BE2C (cell line): ENCODE measurements at regions not wholly inside any gene's neighbourhood (a gene's known extent, or its start where the extent isn't known, plus 50 kb on each side); places are given as distances from the start of the nearest gene placed in this dataset.

Experiments used
- DNase-seq: peaks from one replicate; pipeline ENCODE4 v3.0.0-alpha.2; 2020
- H3K27me3 ChIP-seq: fragments of 250-450 bp; sonication (Bioruptor Pico); 2 replicates; pipeline ENCODE4 v1.5.1; 2020; ENCODE audit warnings: mild to moderate bottlenecking
- H3K36me3 ChIP-seq: fragments of 250-450 bp; sonication (Bioruptor Pico); 2 replicates; pipeline ENCODE4 v1.5.1; 2020; ENCODE audit warnings: mild to moderate bottlenecking
- H3K4me1 ChIP-seq: fragments of 250-450 bp; sonication (Bioruptor Pico); 2 replicates; pipeline ENCODE4 v1.5.1; 2020
- H3K4me3 ChIP-seq: 2 replicates; pipeline ENCODE4 v1.5.1; 2011; ENCODE audit warnings: low read depth, low read length
- H3K9me3 ChIP-seq: fragments of 250-450 bp; sonication (Bioruptor Pico); 2 replicates; pipeline ENCODE4 v1.5.1; 2020
- TF ChIP-seq, protein P1 (sequence below): IDR thresholded peaks from 2 replicates; pipeline ENCODE4 v1.5.1; 2012; ENCODE audit warnings: mild to moderate bottlenecking, low read depth, low read length

DNA sequence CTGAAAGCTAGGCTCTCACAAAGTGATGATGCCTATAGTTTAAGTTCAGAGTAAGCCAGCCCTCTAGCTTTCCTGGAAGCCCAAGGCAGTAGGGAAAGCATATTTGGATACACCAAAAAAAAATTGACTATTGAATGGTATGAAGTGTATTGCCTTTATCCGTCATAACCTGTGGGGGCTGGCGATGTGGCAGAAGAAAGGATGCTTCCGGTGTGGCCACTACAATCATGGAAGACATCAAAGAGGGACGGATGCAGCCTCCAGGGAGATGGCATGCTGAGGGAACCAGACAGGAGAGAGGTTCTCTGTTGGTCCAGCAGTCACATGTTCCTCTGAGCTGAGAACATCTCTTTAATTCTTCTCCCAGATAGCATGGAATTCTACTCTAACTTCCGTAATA, 170.3 kb downstream of the TMEM18 start:
- no peak for DNase-seq
- H3K4me1 ChIP-seq: no peaks in the 10 kb centered on the region
- TF ChIP-seq, protein P1, sequence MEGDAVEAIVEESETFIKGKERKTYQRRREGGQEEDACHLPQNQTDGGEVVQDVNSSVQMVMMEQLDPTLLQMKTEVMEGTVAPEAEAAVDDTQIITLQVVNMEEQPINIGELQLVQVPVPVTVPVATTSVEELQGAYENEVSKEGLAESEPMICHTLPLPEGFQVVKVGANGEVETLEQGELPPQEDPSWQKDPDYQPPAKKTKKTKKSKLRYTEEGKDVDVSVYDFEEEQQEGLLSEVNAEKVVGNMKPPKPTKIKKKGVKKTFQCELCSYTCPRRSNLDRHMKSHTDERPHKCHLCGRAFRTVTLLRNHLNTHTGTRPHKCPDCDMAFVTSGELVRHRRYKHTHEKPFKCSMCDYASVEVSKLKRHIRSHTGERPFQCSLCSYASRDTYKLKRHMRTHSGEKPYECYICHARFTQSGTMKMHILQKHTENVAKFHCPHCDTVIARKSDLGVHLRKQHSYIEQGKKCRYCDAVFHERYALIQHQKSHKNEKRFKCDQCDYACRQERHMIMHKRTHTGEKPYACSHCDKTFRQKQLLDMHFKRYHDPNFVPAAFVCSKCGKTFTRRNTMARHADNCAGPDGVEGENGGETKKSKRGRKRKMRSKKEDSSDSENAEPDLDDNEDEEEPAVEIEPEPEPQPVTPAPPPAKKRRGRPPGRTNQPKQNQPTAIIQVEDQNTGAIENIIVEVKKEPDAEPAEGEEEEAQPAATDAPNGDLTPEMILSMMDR: no peak
- H3K9me3 ChIP-seq: no peaks in the 10 kb centered on the region
- H3K36me3 ChIP-seq: no peaks in the 10 kb centered on the region
- no peak overlapping the region for H3K4me3 ChIP-seq
- H3K27me3 ChIP-seq: no peaks in the 10 kb centered on the region

DNA sequence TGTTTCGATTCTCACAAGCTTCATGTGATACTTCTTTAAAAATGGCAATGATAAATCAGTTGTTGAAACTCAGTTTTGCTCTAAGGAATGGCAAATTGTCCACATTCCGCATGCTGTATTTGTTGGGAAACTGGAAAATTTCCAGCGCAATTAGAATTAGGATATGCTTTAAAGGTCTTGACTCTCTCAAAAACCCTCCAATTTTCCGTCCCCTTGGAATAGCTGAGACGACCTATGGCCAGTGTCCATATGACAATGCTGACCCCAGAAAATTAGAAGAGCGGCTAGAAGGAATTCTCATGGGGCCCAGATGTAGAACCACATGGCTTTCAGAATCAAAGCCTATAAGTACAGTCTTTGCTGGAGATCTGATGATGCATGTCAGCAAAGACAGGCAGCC, 170.8 kb downstream of the TMEM18 start:
- Histone ChIP-seq H3K27me3 (no peaks in the 10 kb centered on the region), H3K36me3 (no peaks in the 10 kb centered on the region), H3K4me3 (no peak overlapping the region), H3K9me3 (no peaks in the 10 kb centered on the region), H3K4me1 (no peaks in the 10 kb centered on the region)
- DNase-seq: no peak
- TF ChIP-seq, protein P1: no peak

DNA sequence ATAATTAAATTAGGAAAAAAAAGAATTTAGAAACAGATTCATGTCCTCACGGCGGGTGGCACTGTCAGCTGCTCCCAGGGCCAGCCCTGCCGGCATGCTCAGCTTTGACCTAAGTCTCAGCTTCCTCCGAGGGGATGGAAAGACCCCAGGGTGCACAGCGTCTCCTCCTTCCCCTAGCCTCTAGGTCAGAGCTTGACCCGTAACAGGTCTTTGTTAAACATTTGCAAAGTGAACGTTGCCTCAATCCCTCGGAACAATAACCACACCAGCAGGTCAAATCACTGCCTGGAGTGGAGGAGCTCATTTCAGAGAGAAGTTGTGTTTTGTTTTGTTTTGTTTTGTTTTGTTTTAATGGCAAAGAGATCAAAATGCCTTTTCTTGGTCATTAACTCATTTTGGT, 171.3 kb downstream of the TMEM18 start:
- TF ChIP-seq, protein P1: no peak
- DNase-seq: no peak
- Histone ChIP-seq H3K4me1 (no peaks in the 10 kb centered on the region), H3K36me3 (no peaks in the 10 kb centered on the region), H3K27me3 (no peaks in the 10 kb centered on the region), H3K9me3 (no peaks in the 10 kb centered on the region), H3K4me3 (no peak overlapping the region)

DNA sequence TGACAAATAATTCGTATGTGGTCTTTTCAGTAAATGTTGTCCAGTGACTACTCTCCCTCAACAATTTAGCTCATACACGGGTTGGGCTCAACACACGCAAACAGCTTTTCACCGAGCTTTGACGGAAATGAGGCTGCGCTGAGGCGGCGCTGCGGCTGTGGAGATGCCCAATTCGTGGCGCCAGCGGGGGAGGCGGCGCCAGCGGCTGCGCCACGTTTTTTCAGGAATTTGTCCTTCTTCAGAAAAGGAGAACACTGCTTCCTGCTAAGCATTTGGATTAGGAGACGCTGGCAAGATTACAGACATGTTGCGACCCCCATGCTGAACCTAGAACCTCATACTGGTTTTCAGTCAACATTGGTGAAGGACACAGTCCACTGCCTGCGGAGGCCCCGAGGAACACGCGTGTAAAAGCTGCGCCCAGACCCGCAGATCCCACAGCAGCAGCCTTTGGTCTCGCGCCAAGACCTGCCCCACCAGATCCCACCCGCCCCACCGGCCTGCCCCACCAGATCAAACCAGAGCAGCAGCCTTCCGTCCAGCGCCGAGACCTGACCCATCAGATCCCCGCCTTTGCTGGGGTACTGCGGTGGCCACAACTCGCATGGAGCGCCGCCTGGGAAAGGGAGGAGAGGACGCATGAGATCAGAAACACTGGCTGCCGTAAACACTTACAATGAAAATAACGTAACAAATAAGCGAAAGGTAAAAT, 173.8 kb downstream of the TMEM18 start:
- no peak for DNase-seq

DNA sequence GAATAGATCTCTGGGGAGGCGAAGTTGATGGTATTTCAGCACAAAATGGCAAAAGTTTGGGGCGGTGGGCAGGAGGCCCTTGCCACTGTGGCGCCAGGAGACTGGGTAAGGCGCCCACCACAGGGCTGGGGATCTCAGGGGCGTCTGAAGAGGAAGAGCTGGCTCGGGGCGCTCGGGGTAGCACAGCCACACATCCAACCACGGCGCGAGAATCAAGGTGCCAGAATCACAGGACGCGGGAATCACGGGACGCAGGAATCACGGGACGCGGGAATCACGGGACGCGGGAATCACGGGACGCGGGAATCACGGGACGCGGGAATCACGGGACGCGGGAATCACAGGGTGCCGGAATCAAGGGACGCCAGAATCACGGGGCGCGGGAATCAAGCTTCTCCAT, 174.4 kb downstream of the TMEM18 start:
- H3K27me3 ChIP-seq: no peaks in the 10 kb centered on the region
- H3K4me3 ChIP-seq: no peak overlapping the region
- H3K9me3 ChIP-seq: no peaks in the 10 kb centered on the region
- TF ChIP-seq, protein P1: no peak
- DNase-seq: no peak
- no peaks in the 10 kb centered on the region for H3K36me3 ChIP-seq
- no peaks in the 10 kb centered on the region for H3K4me1 ChIP-seq

More for the DNA sequence above, 173.8 kb downstream of the TMEM18 start:
- no peaks in the 10 kb centered on the region for H3K27me3 ChIP-seq
- no peaks in the 10 kb centered on the region for H3K36me3 ChIP-seq
- H3K4me1 ChIP-seq: no peaks in the 10 kb centered on the region
- H3K9me3 ChIP-seq: no peaks in the 10 kb centered on the region
- TF ChIP-seq, protein P1: no peak
- H3K4me3 ChIP-seq: no peak overlapping the region

DNA sequence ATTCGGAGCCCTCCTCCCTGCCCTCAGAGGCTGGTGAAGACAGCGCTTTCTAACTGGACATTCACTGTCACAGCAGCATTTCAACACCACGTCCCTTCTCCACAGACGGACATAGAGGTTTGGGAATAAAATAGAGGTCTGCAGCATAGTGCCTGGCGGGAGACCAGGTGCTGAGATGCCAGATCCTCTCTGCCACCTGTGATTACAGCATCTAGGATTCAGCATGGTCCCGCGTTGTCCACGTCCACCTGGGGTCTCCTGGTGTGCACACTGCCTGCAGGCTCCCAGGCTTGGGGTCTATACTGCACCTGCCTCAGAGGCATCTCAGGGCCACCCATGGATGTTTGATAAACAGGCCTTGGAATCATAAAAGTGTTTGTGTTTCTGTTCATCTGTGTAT, 175.5 kb downstream of the TMEM18 start:
- Histone ChIP-seq H3K9me3 (no peaks in the 10 kb centered on the region), H3K4me3 (no peak overlapping the region), H3K4me1 (no peaks in the 10 kb centered on the region), H3K27me3 (no peaks in the 10 kb centered on the region), H3K36me3 (no peaks in the 10 kb centered on the region)
- DNase-seq: no peak
- TF ChIP-seq, protein P1: no peak
